Stimulated activated CD4-positive, alpha-beta T cell treated with anti-CD3 and anti-CD28 coated beads, Interleukin-4, amount 100 ng/mL, for 24 hours (primary cell): ENCODE measurements at regions not wholly inside any gene's neighbourhood (a gene's known extent, or its start where the extent isn't known, plus 50 kb on each side); places are given as distances from the start of the nearest gene placed in this dataset.

Experiments
- DNase-seq: peaks from one replicate; pipeline ENCODE4 v3.0.0-alpha.2; 2020

DNA sequence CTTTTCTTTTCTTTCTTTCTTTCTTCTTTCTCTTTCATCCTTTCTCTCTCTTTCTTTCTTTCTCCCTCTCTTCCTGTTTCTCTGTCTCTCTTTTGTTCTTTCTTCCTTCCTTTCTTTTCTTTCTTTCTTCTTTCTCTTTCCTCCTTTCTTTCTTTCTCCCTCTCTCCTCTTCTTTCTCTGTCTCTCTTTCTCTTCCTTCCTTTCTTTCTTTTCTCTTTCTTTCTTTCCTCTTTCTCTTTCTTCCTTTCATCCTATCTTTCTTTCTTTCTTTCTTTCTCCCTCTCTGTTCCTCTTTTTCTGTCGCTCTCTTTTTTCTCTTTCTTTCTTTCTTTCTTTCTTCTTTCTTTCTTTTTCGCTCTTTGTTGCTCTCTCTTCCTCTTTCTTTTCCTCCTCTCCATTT is 1149.2 kb upstream of the AUTS2 start:
- DNase-seq = no peak

DNA sequence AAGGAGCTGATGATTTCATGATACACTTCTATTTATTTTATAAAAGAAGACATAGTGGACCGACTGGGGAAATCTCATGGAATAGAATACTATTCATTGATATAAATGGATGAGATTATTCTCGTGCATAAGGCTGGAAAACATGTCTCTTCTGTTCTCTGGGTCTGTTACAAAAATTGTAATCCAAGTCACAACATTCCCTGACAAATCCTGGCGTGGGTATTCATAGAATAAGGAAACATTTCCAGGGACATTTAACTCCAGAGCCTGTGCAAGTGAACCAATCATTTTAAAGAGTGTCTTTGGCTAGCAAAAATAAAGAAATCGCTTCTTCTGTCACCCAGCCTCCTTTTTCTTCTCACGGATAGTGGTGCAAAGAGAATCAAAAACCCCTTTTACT is 1148.5 kb upstream of the AUTS2 start:
- no peak for DNase-seq

DNA sequence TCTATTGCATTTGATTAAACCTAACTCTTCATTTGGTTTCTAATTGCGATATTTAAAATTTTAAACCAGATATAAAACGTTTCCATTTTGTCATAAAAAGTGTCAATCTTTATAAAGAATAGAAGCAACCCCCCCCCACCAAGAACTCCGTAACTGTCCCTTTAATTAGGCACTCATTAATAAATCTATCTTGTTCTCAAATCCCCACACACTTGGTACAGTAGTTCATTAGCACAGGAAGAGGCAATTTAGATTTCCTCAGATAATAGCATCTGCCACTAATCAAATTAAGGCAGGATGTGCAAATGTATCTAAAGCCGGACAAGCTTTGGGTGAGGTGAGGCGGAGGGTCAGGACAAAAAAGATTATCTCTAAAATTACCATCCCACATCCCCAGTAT is 1143.3 kb upstream of the AUTS2 start:
- no peak for DNase-seq

DNA sequence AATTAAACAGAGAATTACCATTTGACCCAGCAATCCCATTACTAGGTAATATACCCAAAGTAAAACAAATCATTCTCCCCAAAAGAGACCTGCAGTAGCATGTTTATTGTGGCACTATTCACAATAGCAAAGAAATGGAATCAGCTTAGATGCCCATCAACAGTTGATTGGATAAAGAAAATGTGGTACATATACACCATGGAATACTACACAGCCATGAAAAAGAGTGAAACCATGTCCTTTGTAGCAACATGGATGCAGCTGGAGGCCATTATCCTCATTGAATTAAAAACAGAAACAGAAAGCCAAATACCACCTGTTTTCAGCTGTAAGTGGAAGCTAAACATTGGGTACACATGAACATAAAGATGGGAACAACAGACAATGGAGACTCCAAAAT is 1141.8 kb upstream of the AUTS2 start:
- no peak for DNase-seq

DNA sequence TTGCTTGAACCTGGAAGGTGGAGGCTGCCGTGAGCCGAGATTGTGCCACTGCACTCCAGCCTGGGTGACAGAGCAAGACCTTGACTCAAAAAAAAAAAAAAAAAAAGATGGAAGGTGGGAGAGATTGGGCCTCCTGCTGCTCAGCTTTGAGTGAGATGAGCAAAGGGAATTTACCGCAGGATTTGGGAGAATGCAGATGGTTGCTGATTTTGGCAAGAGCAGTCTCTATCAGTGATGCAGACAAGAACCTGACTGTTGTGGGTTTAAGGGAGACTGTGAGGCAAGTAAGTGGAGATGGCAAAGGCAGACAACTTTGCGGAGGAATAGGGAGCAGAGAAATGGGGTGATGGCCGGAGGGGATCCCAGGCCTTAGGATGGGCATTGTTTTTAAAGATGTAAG is 1140.8 kb upstream of the AUTS2 start:
- no peak for DNase-seq

DNA sequence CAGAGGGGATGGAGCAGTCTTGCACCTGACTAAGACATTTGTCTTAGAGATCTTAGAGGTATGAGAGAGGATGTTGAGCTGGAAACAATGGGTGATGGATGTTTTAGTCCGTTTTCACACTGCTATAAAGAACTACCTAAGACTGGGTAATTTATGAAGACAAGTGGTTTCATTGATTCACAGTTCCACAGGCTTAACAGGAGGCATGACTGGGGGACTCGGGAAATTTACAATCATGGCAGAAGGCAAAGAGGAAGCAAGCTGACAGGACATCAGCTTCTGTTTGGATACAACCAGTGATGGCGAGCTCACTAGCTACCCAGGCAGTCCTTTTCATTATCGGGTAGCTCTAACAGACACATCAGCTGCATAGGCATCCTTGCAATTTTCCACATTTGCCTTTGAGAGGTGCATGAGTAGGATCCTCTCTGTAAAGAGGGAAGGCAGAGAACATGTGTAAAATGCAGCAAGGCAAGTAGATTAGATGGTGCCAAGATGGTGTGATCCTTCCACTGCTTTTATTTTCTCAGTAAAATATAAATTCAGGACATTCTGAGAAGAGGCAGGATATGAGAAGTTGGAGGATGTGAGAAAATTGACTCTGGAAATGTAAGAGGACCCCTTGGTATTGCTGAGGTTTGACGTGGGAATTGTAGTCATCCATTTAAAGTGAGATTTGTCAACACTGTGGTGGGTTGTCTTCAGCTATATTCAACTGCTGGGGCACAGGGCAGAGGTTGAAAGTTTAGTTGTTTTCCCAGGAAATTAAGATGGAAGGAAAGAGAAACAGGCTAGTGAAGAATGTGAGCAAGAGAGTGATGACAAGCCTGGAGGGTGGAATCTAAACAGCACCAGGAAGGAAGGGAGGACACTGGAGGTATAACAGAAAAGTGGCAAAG is 1140.0 kb upstream of the AUTS2 start:
- DNase-seq = no peak

DNA sequence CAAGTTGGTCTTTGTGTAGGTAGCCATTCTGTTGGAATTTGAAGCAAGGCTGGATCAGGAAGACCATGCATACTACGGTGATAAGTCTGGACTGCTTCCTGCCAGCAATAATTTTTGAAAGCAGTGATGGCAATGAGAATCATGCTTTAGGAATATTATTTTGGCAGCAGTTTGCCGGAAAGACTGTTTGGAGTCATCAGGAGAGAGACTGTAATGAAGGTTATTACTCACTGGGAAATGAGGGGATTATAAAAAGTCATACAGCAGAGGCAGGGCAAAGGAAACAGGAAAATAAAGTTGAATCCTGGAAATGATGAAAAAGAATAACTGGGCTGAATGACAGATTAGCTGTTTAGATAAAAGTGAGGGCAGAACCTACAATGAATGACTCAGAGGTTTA is 1136.8 kb upstream of the AUTS2 start:
- no peak for DNase-seq

DNA sequence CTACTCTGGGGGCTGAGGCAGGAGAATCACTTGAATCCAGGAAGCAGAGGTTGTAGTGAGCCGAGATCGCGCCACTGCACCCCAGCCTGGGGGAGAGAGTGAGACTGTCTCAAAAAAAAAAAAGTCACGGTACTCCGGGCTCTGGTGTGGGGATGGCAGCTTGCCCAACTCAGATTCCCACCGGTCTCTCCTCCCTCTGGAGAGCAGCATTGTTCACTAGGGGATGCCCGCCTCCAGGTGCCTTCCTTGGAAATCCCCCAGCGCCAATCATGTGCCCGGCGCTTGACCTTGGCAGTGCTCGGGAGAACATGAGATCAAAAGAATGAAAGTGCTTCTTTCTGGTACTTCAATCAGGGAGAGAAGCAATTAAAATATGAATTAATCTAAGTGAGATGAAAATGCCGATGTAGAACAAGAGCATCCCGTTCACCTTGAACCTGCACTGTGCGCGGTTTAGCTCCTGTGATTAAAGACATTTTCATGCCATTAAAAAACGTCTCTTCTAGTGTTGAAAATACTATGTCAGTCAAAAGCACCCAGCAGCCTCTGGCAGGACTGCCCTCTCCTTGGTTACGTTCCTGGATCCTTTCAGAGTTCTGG is 1127.3 kb upstream of the AUTS2 start:
- DNase-seq = no peak

DNA sequence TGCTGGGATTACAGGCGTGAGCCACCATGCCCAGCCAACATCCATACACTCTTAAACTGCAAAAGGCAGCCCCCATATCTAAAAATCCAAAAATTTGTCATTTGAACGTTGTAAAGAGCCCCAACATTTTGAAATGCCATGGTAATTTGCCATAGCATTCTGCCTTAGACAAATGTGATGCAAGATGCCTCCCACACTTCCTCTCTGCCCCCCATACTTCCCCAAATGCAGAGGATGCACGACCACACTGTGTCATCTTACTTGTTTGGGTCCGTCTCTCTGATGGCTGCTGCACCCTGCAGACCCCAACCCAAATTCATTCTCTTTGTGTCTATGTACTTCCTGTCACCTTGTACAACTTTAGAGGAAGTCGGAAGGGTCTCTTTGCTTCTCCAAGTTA is 1125.6 kb upstream of the AUTS2 start:
- DNase-seq = no peak

DNA sequence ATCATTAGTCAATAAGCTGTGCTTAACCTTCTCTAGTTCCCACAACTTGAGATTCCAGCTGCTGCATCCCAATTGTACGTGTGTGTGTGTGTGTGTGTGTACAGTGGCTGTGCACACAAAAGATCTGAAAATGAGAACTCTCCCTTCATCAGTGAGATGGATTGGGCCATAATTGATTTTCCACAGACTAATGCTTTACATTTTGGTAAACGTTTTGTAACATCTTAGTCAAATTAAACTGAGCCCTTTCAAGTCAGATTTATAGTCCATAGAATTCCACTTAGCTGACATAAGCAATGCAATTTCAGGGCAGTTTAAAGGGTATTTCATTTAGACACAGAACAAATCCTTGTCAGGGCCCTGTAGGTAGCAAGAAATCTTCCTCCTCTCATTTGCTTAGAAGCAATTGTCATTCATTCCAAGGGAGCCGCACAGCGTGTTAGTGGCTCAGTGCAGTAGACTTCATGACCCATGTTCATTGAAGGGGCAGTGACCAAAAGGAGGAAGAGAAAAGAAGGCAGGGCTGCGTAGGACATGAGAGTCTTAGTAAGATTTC is 1123.5 kb upstream of the AUTS2 start:
- DNase-seq = no peak

DNA sequence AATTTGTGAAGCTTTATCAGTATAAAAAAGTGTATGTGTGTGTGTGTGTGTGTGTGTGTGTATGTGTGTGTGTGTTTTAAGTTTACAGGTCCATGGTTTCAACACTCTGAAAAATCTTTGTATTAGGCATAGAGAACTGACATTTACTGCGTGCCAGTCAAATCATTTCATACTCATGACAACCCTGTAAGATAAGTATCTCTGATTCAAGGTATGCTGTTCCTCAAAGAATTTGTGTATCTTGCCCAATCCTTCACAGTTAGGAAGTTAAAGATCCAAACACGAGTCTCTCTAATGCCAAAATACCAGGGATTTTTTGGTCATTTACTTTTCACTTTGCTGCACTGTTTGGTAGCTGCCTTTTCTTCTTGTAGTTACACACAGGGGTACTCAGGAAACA is 1121.3 kb upstream of the AUTS2 start:
- DNase-seq = no peak

DNA sequence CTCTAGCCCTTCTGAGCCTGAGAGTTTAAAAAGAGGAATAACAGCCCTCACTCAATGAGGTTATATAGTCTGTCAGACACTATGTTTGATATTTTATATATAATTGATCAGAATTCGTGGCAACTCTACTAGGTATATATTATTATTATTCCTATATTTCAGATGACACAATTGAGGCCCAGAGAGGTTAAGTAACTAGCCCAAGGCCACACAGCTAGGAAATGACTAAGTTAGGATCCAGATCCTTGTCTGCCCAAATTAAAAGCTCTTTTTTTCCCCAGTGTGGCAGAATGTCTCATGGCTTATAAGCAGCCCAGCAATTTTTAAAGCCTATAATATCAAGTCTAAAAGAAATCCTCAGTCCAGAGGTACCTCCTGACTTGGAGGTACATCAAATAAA is 1119.9 kb upstream of the AUTS2 start:
- no peak for DNase-seq

DNA sequence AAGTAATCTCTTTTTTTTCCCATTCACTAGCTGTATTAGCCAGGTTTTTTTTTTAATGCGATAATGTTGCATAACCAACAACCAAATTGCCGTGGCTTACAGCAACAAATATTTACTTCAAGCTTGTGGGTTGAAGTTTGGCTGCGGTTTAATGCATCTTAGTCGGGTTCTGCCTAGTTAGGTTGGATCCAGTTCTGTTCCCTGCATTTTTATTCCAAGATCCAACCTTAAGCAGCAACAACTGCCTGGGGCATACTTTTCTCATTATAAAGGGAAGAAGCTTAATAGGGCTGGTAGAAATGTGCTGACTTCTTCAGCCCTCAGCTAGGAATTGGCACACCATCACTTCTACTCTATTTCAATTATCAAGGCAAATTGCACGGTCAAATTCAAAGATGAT is 1115.5 kb upstream of the AUTS2 start:
- no peak for DNase-seq

DNA sequence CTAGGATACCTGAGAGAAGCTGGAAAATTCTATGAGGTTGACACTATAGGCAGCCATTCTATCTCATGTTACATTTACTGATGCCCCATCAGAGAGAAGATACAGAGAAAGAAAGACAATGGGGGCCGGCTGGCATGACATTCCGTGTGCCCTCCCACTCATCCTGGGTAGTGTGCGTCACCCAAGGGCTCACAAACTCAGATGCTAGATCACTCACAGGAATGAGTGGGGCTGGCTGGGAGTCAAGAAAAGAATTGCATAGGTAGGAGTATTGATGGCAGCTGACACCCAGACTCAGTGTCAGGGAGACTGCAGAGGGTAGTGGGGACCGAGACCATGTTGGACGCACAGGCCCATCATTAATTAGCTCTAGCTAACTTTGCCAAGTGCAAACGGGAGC is 1113.5 kb upstream of the AUTS2 start:
- DNase-seq = no peak

DNA sequence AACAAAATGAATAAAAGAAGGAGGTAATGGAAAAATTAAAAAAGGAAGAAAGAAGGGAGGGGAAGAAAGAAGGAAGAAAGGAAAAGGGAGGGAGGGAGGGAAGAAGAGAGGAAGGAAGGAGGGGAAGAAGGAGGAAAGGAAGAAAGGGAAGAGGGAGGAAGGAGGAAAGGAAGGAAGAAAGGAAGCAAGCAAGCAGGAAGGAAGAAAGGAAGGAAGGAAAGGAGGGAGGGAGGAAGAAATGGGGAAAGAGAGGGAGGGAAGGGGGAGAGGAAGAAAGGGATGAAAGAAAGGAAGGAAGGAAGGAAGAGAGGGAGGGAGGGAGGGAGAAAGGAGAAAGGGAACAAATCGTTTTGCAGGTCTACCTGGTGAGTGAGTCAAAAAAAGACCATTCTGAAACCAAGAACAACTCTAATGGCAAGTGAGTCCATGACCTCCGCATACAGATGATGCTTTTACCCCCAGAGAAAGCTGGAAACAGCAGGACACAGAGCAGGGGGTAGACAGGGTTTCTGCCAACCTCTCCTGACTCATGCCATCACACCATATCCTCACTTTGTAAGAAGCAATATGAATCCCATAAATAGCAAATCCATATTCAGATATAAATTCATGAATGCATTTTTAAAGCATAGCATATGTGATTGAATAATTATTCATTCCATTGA is 1112.9 kb upstream of the AUTS2 start:
- DNase-seq = no peak

DNA sequence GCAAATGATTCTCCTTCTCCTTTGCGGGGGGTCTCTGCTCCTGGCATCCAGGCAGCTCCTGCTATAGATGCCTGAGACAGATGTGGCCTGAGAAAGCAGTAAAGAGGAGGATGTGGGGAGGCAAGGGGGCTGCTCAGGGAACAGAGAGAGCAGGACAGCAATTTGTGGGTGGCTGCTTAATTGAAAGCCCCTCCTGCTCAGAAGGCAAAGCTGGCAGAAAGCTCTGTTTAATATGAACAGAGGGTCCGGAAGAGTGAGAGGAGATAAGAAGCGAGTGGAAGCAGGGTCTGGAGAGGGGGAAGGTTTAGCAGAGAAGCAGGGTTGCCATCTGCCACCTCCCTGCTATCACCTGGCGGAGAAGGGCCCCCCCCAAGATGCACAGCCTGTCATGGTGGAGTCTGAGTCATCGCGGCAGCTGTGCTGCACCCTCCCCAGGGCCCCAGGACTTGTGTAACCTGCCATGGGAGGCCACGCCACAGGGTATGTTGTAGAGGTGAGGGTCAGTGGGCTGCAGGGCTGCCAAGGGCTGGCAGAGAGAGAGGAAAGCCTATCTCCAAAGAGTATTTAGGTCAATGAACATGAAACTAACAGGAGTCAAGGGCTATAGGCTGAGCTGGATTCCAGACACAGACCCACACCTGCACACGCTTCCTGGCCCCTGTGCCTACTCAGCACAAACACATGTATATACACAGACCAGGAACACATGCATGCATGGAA is 1109.8 kb upstream of the AUTS2 start:
- no peak for DNase-seq

DNA sequence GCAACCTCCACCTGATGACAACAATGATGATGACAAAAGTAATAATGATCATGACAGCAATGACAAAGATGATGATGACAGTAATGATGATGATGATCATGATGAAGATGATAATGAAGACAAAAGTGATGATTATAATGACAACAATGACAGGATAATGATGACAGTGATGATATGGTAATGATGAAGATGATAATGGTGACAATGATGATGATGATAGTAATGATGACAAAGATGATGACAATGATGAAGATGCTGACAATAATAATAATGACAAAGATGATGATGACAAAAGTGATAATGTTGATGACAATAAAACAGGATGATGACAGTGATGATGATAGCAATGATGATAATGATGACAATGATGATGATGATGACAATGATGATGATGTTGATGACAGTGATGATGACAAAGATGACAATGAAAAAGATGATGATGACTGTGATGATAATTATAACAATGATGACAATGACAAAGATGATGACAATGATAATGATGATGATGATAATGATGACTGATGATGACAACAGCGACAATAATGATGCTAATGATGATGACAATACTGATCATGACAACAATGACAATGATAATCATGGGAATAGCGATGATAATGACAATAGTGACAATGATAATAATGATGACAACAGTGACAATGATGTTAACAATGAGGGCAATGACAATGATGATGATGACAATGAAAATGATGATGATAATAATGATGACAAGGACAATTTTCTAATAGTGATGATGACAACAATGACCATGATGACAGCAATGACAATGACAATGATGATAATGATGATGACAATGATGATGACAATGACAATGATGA is 1106.5 kb upstream of the AUTS2 start:
- no peak for DNase-seq

DNA sequence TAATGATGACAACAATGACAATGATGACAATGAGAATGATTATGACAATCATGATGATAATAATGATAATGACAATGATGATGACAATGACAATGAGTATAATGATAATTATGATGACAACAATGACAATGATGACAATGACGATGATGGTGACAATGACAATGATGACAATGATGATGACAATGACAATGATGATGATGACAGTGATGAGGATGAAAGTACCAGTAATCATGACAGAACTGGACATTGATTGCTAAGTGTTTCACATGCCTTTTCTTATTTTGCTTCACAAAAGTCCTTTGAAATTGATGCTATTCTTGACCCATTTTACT is 1106.0 kb upstream of the AUTS2 start:
- DNase-seq = no peak

DNA sequence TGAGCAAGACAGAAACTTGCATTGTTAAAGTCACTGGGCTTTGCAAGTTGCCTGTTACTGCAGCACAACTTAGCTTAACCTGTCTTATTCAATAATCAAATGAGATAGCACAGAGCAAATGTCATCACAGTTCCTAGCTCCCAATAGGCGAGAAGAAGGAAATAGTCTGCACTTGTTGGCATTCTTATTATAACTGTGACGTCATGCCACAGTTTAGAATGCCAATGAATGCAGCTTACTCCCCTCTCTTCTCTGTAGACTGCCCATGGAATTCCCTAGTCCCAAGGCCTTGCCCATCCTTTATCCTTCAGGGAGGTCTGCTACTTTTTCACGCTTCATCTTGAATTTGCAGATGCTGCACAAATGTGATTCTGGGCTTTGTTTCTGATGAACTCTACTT is 1094.9 kb upstream of the AUTS2 start:
- no peak for DNase-seq

DNA sequence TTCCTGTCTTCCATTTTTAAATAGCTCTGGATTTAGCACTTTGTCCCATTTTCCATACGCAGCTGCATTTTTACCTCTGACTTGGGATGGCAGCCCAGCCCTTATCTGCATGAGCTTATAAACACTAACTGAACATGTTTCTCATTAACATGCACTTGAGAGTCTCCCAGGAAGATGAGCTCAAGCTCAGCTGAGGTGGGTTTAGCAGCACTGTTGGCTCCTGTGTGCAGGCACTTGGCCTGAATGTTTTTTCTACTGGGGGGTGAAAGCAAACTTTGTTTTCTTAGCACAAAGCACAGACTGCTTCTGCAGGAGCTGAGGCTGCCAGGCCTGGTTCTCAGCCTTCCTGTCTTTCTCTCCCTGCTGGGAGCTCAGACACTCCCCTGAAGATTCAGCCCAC is 1093.6 kb upstream of the AUTS2 start:
- no peak for DNase-seq

DNA sequence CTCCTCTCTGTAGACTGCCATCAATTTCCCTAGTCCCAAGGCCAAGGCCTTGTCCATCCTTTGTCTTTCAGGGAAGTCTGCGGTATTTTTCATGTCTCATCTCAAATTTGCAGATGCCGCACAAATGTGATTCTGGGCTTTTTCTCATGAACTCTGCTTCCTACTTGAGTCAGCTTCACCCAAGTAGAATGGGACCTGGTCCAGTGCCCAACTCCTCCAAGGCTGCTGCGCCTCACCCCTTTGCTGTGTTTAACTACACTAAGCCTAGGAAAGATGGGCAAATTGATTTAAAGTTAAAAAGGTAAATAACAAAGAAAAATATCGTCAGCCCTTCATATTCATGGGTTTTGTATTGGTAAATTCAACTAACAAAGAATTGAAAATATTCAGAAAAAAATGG is 1092.6 kb upstream of the AUTS2 start:
- DNase-seq = no peak

DNA sequence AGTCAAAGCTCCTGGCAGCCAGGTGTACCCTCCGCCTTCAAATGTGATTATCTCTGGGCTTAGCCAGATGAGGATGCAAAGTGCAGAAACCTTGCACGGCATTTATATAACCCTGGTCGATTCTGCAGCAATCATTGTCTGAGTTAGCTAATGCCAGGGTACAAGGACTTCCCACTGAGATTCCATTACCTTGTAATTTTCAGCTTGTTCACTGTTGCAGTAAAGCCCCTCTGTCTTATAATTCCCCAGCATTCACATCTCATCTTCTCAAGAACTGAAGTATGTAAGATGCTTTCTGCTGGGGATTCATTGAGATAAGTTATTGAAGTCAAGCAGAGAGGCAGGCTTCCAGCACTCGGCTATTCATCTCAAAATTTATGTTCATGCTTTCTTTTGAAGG is 1090.6 kb upstream of the AUTS2 start:
- DNase-seq = no peak

DNA sequence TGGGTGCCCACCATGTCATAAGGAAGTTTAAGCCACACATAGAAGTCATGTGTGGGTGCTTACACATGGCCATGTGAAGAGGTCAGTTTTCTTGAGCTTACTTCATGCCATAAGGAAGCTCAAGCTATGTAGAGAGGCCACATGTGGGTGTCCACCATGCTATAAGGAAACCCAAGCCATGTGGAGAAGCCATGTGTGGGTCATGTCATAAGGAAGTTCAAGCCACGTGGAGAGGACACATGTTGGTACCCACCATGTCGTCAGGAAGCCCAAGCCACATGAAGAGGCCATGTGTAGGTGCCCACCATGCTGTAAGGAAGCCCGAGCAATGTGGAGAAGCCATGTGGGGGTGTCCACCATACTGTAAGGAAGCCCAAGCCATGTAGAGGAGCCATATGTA is 1089.2 kb upstream of the AUTS2 start:
- DNase-seq = no peak
